Liver (tissue), 3 donors: ENCODE measurements at regions not wholly inside any gene's neighbourhood (a gene's known extent, or its start where the extent isn't known, plus 50 kb on each side); places are given as distances from the start of the nearest gene placed in this dataset.

Source experiments
- GABPA ChIP-seq, 2 donors: IDR thresholded peaks in 1 of 2; conservative IDR thresholded peaks in 1 of 2; 2 replicates each; pipeline ENCODE4 v1.6.1; 2016; ENCODE audit warnings: antibody characterized with exemption in 2 of 2, mild to moderate bottlenecking in 1 of 2, moderate library complexity in 1 of 2
- JUND ChIP-seq, 2 donors: IDR thresholded peaks; 2 replicates each; pipeline ENCODE4 v1.6.1; 2016; ENCODE audit warnings: antibody characterized with exemption in 2 of 2
- TAF1 ChIP-seq: conservative IDR thresholded peaks from 2 replicates; pipeline ENCODE4 v1.6.1; 2016; ENCODE audit warnings: antibody characterized with exemption, mild to moderate bottlenecking
- YY1 ChIP-seq: IDR thresholded peaks from 2 replicates; pipeline ENCODE4 v1.6.1; 2016; ENCODE audit warnings: antibody characterized with exemption, mild to moderate bottlenecking
- TF ChIP-seq, protein P1 (sequence below): fragments of 150-350 bp; IDR thresholded peaks from 2 replicates; pipeline ENCODE4 v1.5.1; 2017; ENCODE audit warnings: improper control_type of control experiment, low read depth, low read length; ENCODE audit not compliant: missing input control
- TF ChIP-seq, protein P2 (sequence below): IDR thresholded peaks from 2 replicates; pipeline ENCODE4 v1.6.1; 2016; ENCODE audit warnings: antibody characterized with exemption
- TF ChIP-seq, protein P3 (sequence below): IDR thresholded peaks from 2 replicates; pipeline ENCODE4 v1.6.1; 2016; ENCODE audit warnings: antibody characterized with exemption
- donor health status: healthy.
- donor health status: healthy.

DNA sequence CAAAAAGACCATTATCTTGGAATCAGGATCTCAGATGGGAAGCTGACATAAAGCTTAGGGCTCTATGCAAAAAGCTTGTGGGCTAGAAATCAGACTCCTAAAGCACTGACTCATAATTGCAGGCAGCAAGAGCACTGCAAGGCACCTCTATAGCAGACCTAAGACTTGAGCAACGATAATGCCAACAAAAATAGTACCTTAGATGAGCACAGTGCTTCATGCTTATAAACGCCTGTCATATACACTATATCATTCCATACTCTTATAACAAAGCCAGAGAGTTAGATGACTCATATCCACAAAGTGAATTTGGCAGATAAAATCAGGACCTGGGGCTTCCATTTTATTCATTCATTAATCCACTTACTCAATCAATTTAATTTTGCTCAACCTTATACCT, 560.8 kb downstream of the MCTP2 start:
- no peak for TF ChIP-seq GABPA (IDR thresholded peaks at IDR 0.05 in 1 of 2, conservative IDR thresholded peaks at IDR 0.05 in 1 of 2)
- TF ChIP-seq, protein P1, sequence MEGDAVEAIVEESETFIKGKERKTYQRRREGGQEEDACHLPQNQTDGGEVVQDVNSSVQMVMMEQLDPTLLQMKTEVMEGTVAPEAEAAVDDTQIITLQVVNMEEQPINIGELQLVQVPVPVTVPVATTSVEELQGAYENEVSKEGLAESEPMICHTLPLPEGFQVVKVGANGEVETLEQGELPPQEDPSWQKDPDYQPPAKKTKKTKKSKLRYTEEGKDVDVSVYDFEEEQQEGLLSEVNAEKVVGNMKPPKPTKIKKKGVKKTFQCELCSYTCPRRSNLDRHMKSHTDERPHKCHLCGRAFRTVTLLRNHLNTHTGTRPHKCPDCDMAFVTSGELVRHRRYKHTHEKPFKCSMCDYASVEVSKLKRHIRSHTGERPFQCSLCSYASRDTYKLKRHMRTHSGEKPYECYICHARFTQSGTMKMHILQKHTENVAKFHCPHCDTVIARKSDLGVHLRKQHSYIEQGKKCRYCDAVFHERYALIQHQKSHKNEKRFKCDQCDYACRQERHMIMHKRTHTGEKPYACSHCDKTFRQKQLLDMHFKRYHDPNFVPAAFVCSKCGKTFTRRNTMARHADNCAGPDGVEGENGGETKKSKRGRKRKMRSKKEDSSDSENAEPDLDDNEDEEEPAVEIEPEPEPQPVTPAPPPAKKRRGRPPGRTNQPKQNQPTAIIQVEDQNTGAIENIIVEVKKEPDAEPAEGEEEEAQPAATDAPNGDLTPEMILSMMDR = no peak
- no peak for TF ChIP-seq JUND (IDR thresholded peaks at IDR 0.05)
- TF ChIP-seq, protein P2, sequence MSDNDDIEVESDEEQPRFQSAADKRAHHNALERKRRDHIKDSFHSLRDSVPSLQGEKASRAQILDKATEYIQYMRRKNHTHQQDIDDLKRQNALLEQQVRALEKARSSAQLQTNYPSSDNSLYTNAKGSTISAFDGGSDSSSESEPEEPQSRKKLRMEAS = no peak
- TF ChIP-seq, protein P3, sequence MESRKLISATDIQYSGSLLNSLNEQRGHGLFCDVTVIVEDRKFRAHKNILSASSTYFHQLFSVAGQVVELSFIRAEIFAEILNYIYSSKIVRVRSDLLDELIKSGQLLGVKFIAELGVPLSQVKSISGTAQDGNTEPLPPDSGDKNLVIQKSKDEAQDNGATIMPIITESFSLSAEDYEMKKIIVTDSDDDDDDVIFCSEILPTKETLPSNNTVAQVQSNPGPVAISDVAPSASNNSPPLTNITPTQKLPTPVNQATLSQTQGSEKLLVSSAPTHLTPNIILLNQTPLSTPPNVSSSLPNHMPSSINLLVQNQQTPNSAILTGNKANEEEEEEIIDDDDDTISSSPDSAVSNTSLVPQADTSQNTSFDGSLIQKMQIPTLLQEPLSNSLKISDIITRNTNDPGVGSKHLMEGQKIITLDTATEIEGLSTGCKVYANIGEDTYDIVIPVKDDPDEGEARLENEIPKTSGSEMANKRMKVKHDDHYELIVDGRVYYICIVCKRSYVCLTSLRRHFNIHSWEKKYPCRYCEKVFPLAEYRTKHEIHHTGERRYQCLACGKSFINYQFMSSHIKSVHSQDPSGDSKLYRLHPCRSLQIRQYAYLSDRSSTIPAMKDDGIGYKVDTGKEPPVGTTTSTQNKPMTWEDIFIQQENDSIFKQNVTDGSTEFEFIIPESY = no peak
- TF ChIP-seq TAF1 = no peak
- TF ChIP-seq YY1 = no peak
